PFSK-1 (cell line): ENCODE measurements at regions not wholly inside any gene's neighbourhood (a gene's known extent, or its start where the extent isn't known, plus 50 kb on each side); places are given as distances from the start of the nearest gene placed in this dataset.

Experiments
- FOXP2 ChIP-seq: optimal IDR thresholded peaks from 2 replicates; pipeline ENCODE3; 2011; ENCODE audit warnings: borderline replicate concordance, control low read depth, inconsistent platforms; ENCODE audit not compliant: insufficient read depth; ENCODE audit errors: extremely low read length, extremely low read depth
- POLR2AphosphoS5 ChIP-seq: IDR thresholded peaks from 2 replicates; pipeline ENCODE4 v1.6.1; 2012; ENCODE audit warnings: low read depth, mild to moderate bottlenecking, control low read depth, low read length, moderate library complexity
- REST ChIP-seq, 2 experiments: IDR thresholded peaks; 2 replicates each; pipeline versions ENCODE4 v1.6.1 to v1.8.0; 2011 to 2012; ENCODE audit warnings: low read depth in 2 of 2, low read length in 2 of 2, control low read depth in 1 of 2, inconsistent platforms in 1 of 2, mild to moderate bottlenecking in 1 of 2, moderate library complexity in 1 of 2; ENCODE audit not compliant: insufficient read depth in 1 of 2
- SIN3A ChIP-seq: IDR thresholded peaks from 2 replicates; pipeline ENCODE4 v1.6.1; 2012; ENCODE audit warnings: mild to moderate bottlenecking, low read length, moderate library complexity, borderline replicate concordance; ENCODE audit not compliant: insufficient read depth
- TAF1 ChIP-seq: IDR thresholded peaks from 2 replicates; pipeline ENCODE4 v1.6.1; 2012; ENCODE audit warnings: low read length, control low read depth, borderline replicate concordance; ENCODE audit not compliant: insufficient read depth

GRCh38 chr4:131447883-131448282, 1701.2 kb upstream of the PCDH10 start:
- TF ChIP-seq FOXP2 (no peak), REST (IDR thresholded peaks at IDR 0.05; ENCODE audit: insufficient read depth in 1 of 2, low read depth in 2 of 2, low read length in 2 of 2) (no peak), SIN3A (no peak), TAF1 (no peak), POLR2AphosphoS5 (no peak)

GRCh38 chr4:131450572-131451209, 1698.4 kb upstream of the PCDH10 start:
- TF ChIP-seq SIN3A: no peak

GRCh38 chr4:131459430-131460101, 1689.5 kb upstream of the PCDH10 start:
- TF ChIP-seq TAF1 (no peak), FOXP2 (no peak), SIN3A (no peak), POLR2AphosphoS5 (no peak), REST (IDR thresholded peaks at IDR 0.05; ENCODE audit: insufficient read depth in 1 of 2, low read depth in 2 of 2, low read length in 2 of 2) (no peak)

- no peak for TF ChIP-seq TAF1
- no peak for TF ChIP-seq SIN3A
- no peak for TF ChIP-seq POLR2AphosphoS5
- no peak for TF ChIP-seq FOXP2
- TF ChIP-seq REST (IDR thresholded peaks at IDR 0.05; ENCODE audit: insufficient read depth in 1 of 2, low read depth in 2 of 2, low read length in 2 of 2): no peak
Measured at GRCh38 chr4:131470360-131470759, 1678.7 kb upstream of the PCDH10 start.

GRCh38 chr4:131488772-131489171, 1660.3 kb upstream of the PCDH10 start:
- TF ChIP-seq SIN3A (no peak), POLR2AphosphoS5 (no peak), REST (IDR thresholded peaks at IDR 0.05; ENCODE audit: insufficient read depth in 1 of 2, low read depth in 2 of 2, low read length in 2 of 2) (no peak), FOXP2 (no peak)
